ENCODE measurements at regions not wholly inside any gene's neighbourhood (a gene's known extent, or its start where the extent isn't known, plus 50 kb on each side); places are given as distances from the start of the nearest gene placed in this dataset.
"Not testable (repeated sequence)": the region's sequence is repeated elsewhere in the genome, so short reads cannot be mapped to it uniquely, and the experiment has no call there.

- no peak for DNase-seq
Observed at GRCh38 chr20:56689318-56689717, 60.2 kb downstream of the TFAP2C start.

DNA sequence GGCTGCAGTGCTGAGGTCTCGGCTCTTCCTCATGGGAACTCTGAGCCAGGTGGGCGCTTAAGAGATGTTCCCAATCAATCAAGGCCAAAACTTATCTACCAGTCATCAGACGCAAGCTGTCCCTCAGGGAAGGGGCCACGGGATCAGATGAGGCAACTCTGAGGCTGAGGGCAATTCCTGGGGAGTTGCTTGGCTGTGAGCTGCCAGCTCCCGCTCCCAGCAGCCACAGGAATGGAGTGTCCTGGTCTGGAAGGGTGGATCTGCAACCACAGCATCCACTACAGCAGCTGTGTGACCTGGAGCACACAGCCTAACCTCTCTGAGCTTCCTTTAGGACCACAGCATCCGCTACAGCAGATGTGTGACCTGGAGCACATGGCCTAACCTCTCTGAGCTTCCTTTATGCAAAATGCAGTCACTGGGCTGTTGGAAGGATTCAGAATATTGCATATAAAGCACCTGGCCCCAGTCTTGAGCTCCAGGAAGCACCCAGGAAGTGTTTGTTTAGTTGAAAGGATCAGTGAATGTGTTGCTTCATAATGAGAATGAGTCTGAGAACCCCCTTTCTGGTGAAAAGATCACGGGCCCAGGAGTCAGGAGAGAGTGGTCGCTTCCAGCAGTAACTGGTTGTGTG, 60.9 kb downstream of the TFAP2C start:
- DNase-seq, result no peak

DNA sequence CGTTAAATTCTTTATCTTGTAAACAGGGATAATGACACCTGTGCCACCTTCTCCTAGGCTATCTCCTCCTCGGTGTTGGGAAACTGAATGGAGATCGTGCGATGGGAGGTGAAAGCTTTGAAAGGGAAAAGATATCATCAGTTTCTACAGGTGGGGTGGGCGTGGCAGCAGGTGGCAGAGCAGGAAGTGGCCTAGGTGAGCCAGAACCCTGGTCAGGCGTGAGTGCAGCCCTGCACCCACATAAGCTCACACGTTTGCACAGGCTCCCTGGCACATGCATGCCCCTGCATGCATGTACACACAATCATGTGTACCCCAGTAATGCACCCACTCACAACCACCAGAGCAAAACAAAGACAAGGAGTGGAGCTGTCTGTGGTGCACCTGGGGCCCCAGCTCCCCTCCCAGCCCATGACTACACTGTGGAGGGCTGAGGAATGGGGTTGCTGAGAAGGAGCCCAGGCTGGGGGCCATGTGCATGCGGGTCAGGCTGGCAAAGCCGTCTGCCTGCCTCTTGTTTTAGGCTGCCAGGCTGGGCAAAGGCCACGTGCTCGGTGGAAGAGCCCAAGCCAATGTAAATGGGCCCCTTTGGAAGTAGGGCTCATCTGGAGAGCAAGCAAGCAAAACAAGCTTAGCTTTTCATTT, 61.5 kb downstream of the TFAP2C start:
- DNase-seq, result no peak

DNA sequence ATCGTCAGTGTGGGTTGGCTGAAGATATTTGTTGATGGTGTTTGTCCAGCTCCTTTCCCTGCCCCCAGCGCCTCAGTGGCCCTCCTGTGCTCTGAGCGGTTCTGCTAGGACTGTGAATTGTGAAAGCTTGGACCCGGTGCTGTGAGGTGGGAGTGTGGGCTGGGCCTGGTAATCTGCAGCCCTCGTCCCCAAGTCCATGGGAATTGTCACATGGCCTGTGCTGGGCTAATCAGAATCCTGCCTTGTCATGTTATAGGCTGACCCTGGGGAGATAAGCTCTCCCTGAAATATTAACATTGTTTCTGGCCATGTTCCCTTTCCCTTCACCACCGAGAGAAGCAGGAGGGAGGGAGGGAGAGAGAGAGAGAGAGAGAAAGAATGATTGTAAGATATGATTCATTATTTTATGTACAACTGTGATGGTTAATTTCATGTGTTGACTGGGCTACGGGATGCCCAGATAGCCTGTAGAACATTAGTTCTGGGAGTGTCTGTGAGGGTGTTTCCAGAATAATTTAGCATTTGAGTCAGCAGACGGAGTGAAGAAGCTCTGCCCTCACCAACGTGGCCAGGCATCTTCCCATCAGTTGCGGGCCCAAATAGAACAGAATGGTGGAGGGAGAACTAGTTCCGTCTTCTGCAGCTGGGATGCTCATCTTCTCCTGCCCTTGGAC, 62.4 kb downstream of the TFAP2C start:
- DNase-seq, result no peak

DNA sequence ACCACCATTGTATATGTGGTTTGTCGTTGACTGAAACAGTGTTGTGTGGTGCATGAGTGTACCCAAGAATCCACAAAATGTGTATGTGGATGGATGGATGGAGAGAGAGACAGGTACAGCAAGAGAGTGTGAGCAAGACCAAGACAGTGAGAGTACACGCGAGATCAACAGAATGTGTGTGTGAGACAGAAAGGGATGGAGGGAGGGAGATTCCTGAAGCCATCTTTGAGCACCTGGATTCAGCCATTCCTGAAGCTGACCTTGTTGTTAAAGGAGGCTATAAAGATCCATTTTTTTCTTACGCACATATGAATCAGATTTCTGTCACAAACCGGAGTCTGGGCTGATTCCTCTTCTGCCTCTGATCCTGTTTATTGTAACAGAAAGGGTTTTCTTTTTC, 64.1 kb downstream of the TFAP2C start:
- no peak for DNase-seq

- no peak for DNase-seq
Observed at GRCh38 chr20:56697476-56697875, 68.4 kb downstream of the TFAP2C start.

- no peak for DNase-seq
Observed at GRCh38 chr20:56698297-56698696, 69.2 kb downstream of the TFAP2C start.

DNA sequence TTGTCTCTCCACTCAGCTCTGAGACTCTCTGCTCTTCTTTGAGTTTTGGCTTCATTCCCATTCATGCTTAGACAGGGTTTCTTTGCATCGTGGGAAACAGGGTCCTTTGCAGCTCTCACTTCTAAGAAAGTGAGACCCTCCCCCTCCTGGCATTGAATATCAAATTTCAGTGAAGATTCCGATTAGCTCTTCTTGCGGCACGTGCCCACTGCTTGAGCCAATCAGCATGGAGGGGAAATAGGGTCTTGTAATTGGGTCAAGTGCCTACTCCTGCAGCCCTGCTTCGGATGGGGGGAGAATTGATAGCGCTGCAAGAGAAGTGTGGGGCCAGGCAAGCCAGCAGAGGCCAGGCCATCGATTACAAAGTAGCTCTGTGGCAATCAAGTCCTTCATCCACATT, 69.6 kb downstream of the TFAP2C start:
- no peak for DNase-seq

- no peak for DNase-seq
Observed at GRCh38 chr20:56702931-56703840, 74.1 kb downstream of the TFAP2C start.

- DNase-seq, result no peak
Observed at GRCh38 chr20:56706867-56707360, 77.8 kb downstream of the TFAP2C start.

DNA sequence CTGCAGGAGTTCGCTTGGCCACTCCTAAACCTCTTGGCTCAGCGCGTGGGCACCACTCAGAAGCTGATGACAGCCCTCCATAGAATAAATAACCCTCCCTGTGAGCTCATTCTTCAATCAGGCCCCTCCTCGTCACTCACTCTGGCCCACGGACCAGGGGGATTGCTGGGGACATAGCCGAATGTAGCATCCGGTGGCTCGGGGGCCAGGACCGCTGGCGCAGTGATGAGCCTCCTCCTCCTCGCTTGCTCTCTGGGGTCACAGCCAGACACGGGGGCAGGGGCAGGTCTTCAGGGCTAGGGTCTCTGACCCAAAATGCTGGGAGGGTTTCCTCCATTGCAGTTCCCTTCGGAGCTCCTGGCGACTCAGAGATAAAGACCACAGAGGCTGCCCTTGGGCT, 79.9 kb downstream of the TFAP2C start:
- no peak for DNase-seq

DNA sequence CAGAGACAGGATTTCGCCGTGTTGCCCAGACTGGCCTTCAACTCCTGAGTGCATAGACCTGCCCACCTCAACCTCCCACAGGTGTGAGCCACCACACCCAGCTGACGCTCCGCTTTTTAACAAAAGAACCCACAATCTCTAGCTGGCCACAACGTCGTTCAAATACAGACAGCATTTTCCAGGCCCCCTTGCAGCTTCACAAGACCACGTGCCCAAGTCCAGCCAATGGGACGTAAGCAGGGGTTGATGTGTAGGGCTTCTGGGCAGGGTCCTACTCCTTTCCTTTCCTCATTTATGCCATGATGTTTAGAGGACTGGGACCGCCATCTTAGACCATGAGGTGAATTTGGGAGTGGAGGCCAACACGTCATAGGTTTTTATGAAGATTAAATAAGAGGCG, 81.0 kb downstream of the TFAP2C start:
- DNase-seq, result no peak

DNA sequence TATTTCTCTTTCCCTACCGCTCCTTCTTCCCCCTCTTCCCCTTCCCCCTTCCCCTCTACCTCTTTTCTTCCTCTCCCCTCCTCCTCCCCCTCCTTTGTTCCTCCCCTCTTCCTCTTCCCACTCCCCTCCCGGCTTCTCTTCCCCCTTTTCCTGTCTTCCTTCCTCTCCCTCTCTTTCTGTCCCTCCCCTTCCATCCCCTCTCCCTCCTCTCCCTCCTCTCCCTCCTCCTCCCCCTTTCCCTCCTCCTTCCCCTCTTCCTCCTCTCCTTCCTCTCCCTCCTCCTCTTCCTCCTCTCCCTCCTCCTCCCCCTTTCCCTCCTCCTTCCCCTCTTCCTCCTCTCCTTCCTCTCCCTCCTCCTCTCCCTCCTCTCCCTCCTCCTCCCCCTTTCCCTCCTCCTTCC, 81.5 kb downstream of the TFAP2C start:
- not testable (repeated sequence) for DNase-seq

DNA sequence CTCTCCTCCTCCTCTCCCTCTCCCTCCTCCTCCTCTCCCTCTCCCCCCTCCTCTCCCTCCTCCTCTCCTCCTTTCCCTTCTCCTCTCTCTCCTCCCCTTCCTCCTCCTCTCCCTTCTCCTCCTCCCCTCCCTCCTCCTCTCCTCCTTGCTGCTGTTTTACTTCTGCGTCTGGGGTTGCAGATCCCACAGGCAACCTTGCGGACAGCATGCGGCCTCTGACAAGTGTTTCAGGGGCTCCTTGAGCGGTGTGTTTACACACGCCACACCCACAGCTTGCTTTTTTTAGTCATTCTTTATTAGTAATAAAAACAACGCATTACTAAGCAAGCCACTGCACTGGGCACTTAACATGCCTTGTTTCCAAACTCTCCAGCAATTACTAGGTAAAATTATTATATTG, 81.9 kb downstream of the TFAP2C start:
- no peak for DNase-seq

GRCh38 chr20:56715309-56715708, 86.2 kb downstream of the TFAP2C start:
- no peak for DNase-seq

DNA sequence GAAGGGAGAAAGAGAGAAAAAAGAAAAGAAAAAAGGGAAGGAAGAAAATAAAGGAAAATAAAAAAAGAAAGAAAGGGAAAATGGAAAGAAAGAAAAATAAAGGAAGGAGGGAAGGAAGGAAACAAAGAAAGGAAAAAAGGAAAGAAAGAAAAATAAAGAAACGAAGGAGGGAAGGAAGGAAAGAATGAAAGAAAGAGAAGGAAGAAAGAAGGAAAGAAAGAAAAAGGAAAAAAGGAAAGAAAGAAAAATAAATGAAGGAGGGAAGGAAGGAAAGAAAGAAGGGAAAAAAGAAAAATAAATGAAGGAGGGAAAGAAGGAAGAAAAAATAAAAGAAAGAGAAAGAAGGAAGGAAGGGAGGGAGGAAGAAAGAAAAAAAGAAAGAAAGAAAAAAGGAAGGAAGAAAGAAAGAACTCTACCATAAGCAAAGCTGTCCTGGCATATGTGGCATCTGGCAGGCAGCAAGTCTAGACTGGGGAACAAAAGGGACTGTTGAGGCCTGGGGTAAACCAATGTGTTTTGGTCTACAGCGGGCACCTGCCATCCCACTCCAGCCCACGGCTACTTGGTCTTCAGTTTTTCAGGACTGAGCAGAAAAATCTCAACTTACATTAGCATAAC, 86.9 kb downstream of the TFAP2C start:
- no peak for DNase-seq

DNA sequence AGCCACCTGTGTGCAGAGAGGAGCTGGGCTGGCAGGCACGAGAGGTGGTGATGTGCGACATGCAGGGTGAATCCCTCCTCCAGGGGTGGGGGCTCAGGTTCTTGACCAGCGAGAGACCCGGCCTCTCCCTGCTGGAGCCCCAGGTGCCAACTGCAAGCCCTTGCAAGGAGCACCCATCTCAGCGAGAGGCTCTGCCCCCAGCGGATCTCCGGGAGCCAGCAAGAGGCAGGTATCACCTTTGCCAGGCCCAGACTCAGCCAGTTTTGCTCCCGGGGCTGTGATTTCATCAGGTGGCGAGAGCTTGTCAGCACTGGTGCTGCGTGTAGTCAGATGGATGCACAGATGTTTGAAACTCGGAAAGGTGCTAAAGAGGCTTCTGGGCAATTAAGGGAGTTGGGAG, 87.7 kb downstream of the TFAP2C start:
- no peak for DNase-seq

GRCh38 chr20:56718816-56719215, 89.7 kb downstream of the TFAP2C start:
- no peak for DNase-seq

- DNase-seq, result no peak
Observed at GRCh38 chr20:56720620-56721213, 91.6 kb downstream of the TFAP2C start.

- DNase-seq, result no peak
Observed at GRCh38 chr20:56722042-56722441, 92.9 kb downstream of the TFAP2C start.

GRCh38 chr20:56723331-56723730, 94.2 kb downstream of the TFAP2C start:
- DNase-seq, result no peak

GRCh38 chr20:56724241-56724757, 95.2 kb downstream of the TFAP2C start:
- DNase-seq, result no peak

Measured in activated CD8-positive, alpha-beta memory T cell treated with anti-CD3 and anti-CD28 coated beads, Interleukin-2, amount 50 U/mL, for 48 hours (primary cell).